Activated CD4-positive, alpha-beta T cell treated with anti-CD3 and anti-CD28 coated beads for 36 hours (primary cell): ENCODE measurements at regions not wholly inside any gene's neighbourhood (a gene's known extent, or its start where the extent isn't known, plus 50 kb on each side); places are given as distances from the start of the nearest gene placed in this dataset.
A peak's percentile ranks its signal among the peaks of the same experiment; 100 is the strongest.

ENCODE experiments used
- ATAC-seq: fragments of 200-7000 bp; cut with Tn5 transposase; one replicate; pipeline ENCODE4 v1.10.0; 2021; ENCODE audit warnings: mild to moderate bottlenecking, moderate library complexity
- CTCF ChIA-PET: fragments of 350-600 bp; sonication (Branson Sonifier 250); formaldehyde crosslinking; loops from one replicate; lab custom pipeline; 2021; ENCODE audit warnings: antibody characterized with exemption; lab: Charles Lee
- POLR2A ChIA-PET: fragments of 350-600 bp; sonication (Branson Sonifier 250); formaldehyde crosslinking; loops from one replicate; lab custom pipeline; 2021; ENCODE audit warnings: antibody characterized with exemption, inconsistent platforms; lab: Charles Lee
- DNase-seq: peaks from one replicate; pipeline ENCODE4 v3.0.0-alpha.2; 2020
- H3K27ac Mint-ChIP-seq: one replicate; pipeline ENCODE4 v1.8.0; 2021; ENCODE audit warnings: mixed read lengths
- H3K27me3 Mint-ChIP-seq: one replicate; pipeline ENCODE4 v1.8.0; 2021; ENCODE audit warnings: mixed read lengths
- H3K36me3 Mint-ChIP-seq: one replicate; pipeline ENCODE4 v1.8.0; 2021; ENCODE audit warnings: low read depth, mixed read lengths
- H3K4me1 Mint-ChIP-seq: one replicate; pipeline ENCODE4 v1.8.0; 2021; ENCODE audit warnings: mixed read lengths
- H3K4me3 Mint-ChIP-seq: one replicate; pipeline ENCODE4 v1.8.0; 2021; ENCODE audit warnings: mild to moderate bottlenecking, moderate library complexity, mixed read lengths
- H3K9me3 Mint-ChIP-seq: one replicate; pipeline ENCODE4 v1.8.0; 2021; ENCODE audit warnings: low read depth, mixed read lengths
- intact Hi-C, 2 experiments: fragments of 100-400 bp; cut with DNase I in 1 of 2; cut with micrococcal nuclease in 1 of 2; formaldehyde crosslinking; loops; one replicate each; pipeline versions ENCODE4 v1.14.2 to v1.15.1; 2022 to 2024; cut with DNase I, micrococcal nuclease

- H3K27me3 Mint-ChIP-seq, result peaks cover 40% of the 10 kb centered on the region
Measured at GRCh38 chr22:22144858-22145257, 99.7 kb upstream of the VPREB1 start.

GRCh38 chr22:22143448-22143847 is 101.1 kb upstream of the VPREB1 start:
- H3K27me3 Mint-ChIP-seq, result peaks cover 35% of the 10 kb centered on the region
- no peak overlapping the region for H3K27ac Mint-ChIP-seq

More at GRCh38 chr22:22144858-22145257, 99.7 kb upstream of the VPREB1 start:
- Mint-ChIP-seq H3K4me3 (no peak overlapping the region), H3K9me3 (no peaks in the 10 kb centered on the region), H3K36me3 (no peaks in the 10 kb centered on the region), H3K27ac (no peak overlapping the region), H3K4me1 (no peaks in the 10 kb centered on the region)
- intact Hi-C loops, result no loop called here
- no peak for ATAC-seq
- CTCF ChIA-PET, result interaction anchor here (0.9 to 1.1 kb wide), 2 partner anchors 11 to 84 kb away, joined by 3 to 4 read pairs; no protein-coding TSS in a partner anchor
- POLR2A ChIA-PET, result no interaction called here
- DNase-seq, result no peak

GRCh38 chr22:22142661-22143060 is 101.9 kb upstream of the VPREB1 start:
- no peaks in the 10 kb centered on the region for H3K4me1 Mint-ChIP-seq
- intact Hi-C loops, result no loop called here
- DNase-seq, result no peak
- no peak overlapping the region for H3K4me3 Mint-ChIP-seq
- POLR2A ChIA-PET, result no interaction called here
- CTCF ChIA-PET, result interaction anchor here (0.7 to 0.9 kb wide), 2 partner anchors 8 to 170 kb away, joined by 3 to 4 read pairs; no protein-coding TSS in a partner anchor
- no peaks in the 10 kb centered on the region for H3K9me3 Mint-ChIP-seq
- H3K27me3 Mint-ChIP-seq, result peaks cover 30% of the 10 kb centered on the region
- H3K27ac Mint-ChIP-seq, result no peak overlapping the region
- no peak for ATAC-seq
- H3K36me3 Mint-ChIP-seq, result no peaks in the 10 kb centered on the region

More at GRCh38 chr22:22143448-22143847, 101.1 kb upstream of the VPREB1 start:
- intact Hi-C loops, result no loop called here
- DNase-seq, result no peak
- ChIA-PET POLR2A (no interaction called here), CTCF (interaction anchor here (0.6 to 0.9 kb wide), 2 partner anchors 171 to 177 kb away, joined by 3 to 4 read pairs; no protein-coding TSS in a partner anchor)
- no peaks in the 10 kb centered on the region for H3K9me3 Mint-ChIP-seq
- H3K4me3 Mint-ChIP-seq, result no peak overlapping the region
- ATAC-seq, result no peak
- H3K4me1 Mint-ChIP-seq, result no peaks in the 10 kb centered on the region
- no peaks in the 10 kb centered on the region for H3K36me3 Mint-ChIP-seq

GRCh38 chr22:22141771-22142591 is 102.6 kb upstream of the VPREB1 start:
- peaks cover 28% of the 10 kb centered on the region for H3K27me3 Mint-ChIP-seq
- CTCF ChIA-PET, result interaction anchor here (0.7 kb wide), 1 partner anchor 9 kb away, joined by 3 read pairs; no protein-coding TSS in a partner anchor
- no peak for DNase-seq
- no peak overlapping the region for H3K4me3 Mint-ChIP-seq
- H3K27ac Mint-ChIP-seq, result no peak overlapping the region
- no peaks in the 10 kb centered on the region for H3K4me1 Mint-ChIP-seq
- no peaks in the 10 kb centered on the region for H3K9me3 Mint-ChIP-seq
- no peaks in the 10 kb centered on the region for H3K36me3 Mint-ChIP-seq
- POLR2A ChIA-PET, result no interaction called here
- intact Hi-C loops, result no loop called here
- ATAC-seq, result no peak

GRCh38 chr22:22141031-22141430 is 103.6 kb upstream of the VPREB1 start:
- no peak overlapping the region for H3K4me3 Mint-ChIP-seq
- no peak for DNase-seq
- POLR2A ChIA-PET, result no interaction called here
- H3K4me1 Mint-ChIP-seq, result no peaks in the 10 kb centered on the region
- H3K9me3 Mint-ChIP-seq, result no peaks in the 10 kb centered on the region
- H3K27me3 Mint-ChIP-seq, result peaks cover 25% of the 10 kb centered on the region
- intact Hi-C loops, result no loop called here
- H3K27ac Mint-ChIP-seq, result no peak overlapping the region
- ATAC-seq, result no peak
- no peaks in the 10 kb centered on the region for H3K36me3 Mint-ChIP-seq
- CTCF ChIA-PET, result interaction anchor here (0.5 kb wide), 1 partner anchor 204 kb away, joined by 3 read pairs; no protein-coding TSS in a partner anchor

GRCh38 chr22:22139364-22139763 is 105.2 kb upstream of the VPREB1 start:
- ChIA-PET POLR2A (interaction anchor here (0.6 kb wide), 1 partner anchor 1655 kb away, joined by 3 read pairs; no protein-coding TSS in a partner anchor), CTCF (interaction anchor here (0.6 to 2.2 kb wide), 4 partner anchors 9 to 283 kb away, joined by 3 to 8 read pairs (median 3); no protein-coding TSS in a partner anchor)
- ATAC-seq, result no peak
- Mint-ChIP-seq H3K27me3 (peaks cover 25% of the 10 kb centered on the region), H3K27ac (no peak overlapping the region), H3K9me3 (no peaks in the 10 kb centered on the region), H3K36me3 (no peaks in the 10 kb centered on the region), H3K4me3 (no peak overlapping the region), H3K4me1 (no peaks in the 10 kb centered on the region)
- intact Hi-C loops, result no loop called here
- DNase-seq, result no peak

- H3K27ac Mint-ChIP-seq, result no peak overlapping the region
- POLR2A ChIA-PET, result no interaction called here
- H3K27me3 Mint-ChIP-seq, result peaks cover 25% of the 10 kb centered on the region
- no peaks in the 10 kb centered on the region for H3K9me3 Mint-ChIP-seq
- ATAC-seq (no peak), DNase-seq (no peak)
- intact Hi-C loops, result no loop called here
- no peaks in the 10 kb centered on the region for H3K4me1 Mint-ChIP-seq
- no peaks in the 10 kb centered on the region for H3K36me3 Mint-ChIP-seq
- no peak overlapping the region for H3K4me3 Mint-ChIP-seq
- CTCF ChIA-PET, result interaction anchor here (0.6 to 2.2 kb wide), 3 partner anchors 8 to 60 kb away, joined by 3 to 8 read pairs (median 3); no protein-coding TSS in a partner anchor
Measured at GRCh38 chr22:22138915-22139314, 105.7 kb upstream of the VPREB1 start.

GRCh38 chr22:22137891-22138290 is 106.7 kb upstream of the VPREB1 start:
- peaks cover 20% of the 10 kb centered on the region for H3K27me3 Mint-ChIP-seq
- no peak overlapping the region for H3K27ac Mint-ChIP-seq
- no peaks in the 10 kb centered on the region for H3K9me3 Mint-ChIP-seq
- H3K4me3 Mint-ChIP-seq, result no peak overlapping the region
- DNase-seq, result no peak
- CTCF ChIA-PET, result interaction anchor here (0.6 to 3.5 kb wide), 4 partner anchors 10 to 308 kb away, joined by 3 to 9 read pairs (median 6); no protein-coding TSS in a partner anchor
- H3K36me3 Mint-ChIP-seq, result no peaks in the 10 kb centered on the region
- H3K4me1 Mint-ChIP-seq, result no peaks in the 10 kb centered on the region
- ATAC-seq, result no peak
- intact Hi-C loops, result no loop called here
- POLR2A ChIA-PET, result no interaction called here

- Mint-ChIP-seq H3K9me3 (no peaks in the 10 kb centered on the region), H3K4me3 (no peak overlapping the region), H3K27me3 (peaks cover 4% of the 10 kb centered on the region), H3K27ac (no peak overlapping the region), H3K4me1 (peaks cover 5% of the 10 kb centered on the region), H3K36me3 (no peaks in the 10 kb centered on the region)
- ATAC-seq (no peak), DNase-seq (no peak)
- ChIA-PET CTCF (interaction anchor here (0.6 to 1.1 kb wide), 2 partner anchors 11 to 183 kb away, joined by 3 to 4 read pairs; no protein-coding TSS in a partner anchor), POLR2A (no interaction called here)
- intact Hi-C loops, result no loop called here
Measured at GRCh38 chr22:22133910-22134309, 110.7 kb upstream of the VPREB1 start.

GRCh38 chr22:22130953-22131608 is 113.5 kb upstream of the VPREB1 start:
- intact Hi-C loops, result no loop called here
- ChIA-PET POLR2A (interaction anchor here (0.6 kb wide), 1 partner anchor 24 kb away, joined by 3 read pairs; no protein-coding TSS in a partner anchor), CTCF (interaction anchor here (0.7 to 1.0 kb wide), 2 partner anchors 8 to 26 kb away, joined by 3 read pairs; no protein-coding TSS in a partner anchor)
- Mint-ChIP-seq H3K4me3 (no peak overlapping the region), H3K4me1 (peaks cover 5% of the 10 kb centered on the region), H3K36me3 (no peaks in the 10 kb centered on the region), H3K27ac (no peak overlapping the region), H3K9me3 (no peaks in the 10 kb centered on the region), H3K27me3 (no peaks in the 10 kb centered on the region)
- ATAC-seq (peak; percentile 42), DNase-seq (no peak)

GRCh38 chr22:22129387-22129786 is 115.2 kb upstream of the VPREB1 start:
- Mint-ChIP-seq H3K9me3 (no peaks in the 10 kb centered on the region), H3K36me3 (no peaks in the 10 kb centered on the region), H3K27me3 (no peaks in the 10 kb centered on the region), H3K4me1 (peaks cover 5% of the 10 kb centered on the region), H3K27ac (no peak overlapping the region), H3K4me3 (no peak overlapping the region)
- ChIA-PET CTCF (no interaction called here), POLR2A (no interaction called here)
- intact Hi-C loops, result no loop called here
- ATAC-seq, result no peak
- DNase-seq, result no peak
